ENCODE measurements at regions not wholly inside any gene's neighbourhood (a gene's known extent, or its start where the extent isn't known, plus 50 kb on each side); places are given as distances from the start of the nearest gene placed in this dataset.
A peak's percentile ranks its signal among the peaks of the same experiment; 100 is the strongest.

DNA sequence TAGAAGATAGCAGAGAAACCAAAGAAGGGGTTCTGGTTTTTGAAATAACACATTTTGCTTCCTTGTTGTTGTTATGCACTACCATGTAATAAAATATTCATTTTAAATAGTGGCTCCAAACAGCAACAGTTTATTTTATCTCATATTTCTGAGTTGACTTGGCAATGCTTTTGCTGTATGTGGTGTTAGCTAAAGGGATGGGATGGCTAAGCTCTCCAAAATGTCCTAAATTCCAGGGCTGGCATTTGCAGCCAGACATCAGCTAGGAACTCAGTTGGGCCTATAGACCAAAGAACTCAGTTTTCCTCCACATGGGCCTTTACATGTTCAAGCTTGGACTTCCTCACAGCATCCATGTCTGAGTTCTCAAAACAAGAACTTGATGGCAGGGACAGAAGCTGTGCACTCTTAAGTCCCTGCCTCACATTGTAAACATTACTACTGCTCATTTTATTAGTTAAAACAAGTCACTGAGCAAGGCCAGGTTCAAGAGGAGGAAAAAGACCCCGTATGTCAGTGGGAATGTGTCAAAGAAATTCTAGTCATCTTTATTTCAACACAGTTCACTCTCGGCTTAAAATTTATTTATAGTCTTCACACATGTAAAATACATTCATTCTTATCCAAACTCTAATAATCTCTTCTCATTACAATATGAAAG is 819.3 kb upstream of the PCDH20 start:
- no peaks in the 10 kb centered on the region for H3K4me1 ChIP-seq (ENCODE audit: control insufficient read depth, insufficient read depth, low read length)
- FAIRE-seq (no peak), DNase-seq (ENCODE audit: low read depth, low spot score) (no peak), ATAC-seq (no peak)
- H3K36me3 ChIP-seq (ENCODE audit: control insufficient read depth in 2 of 2, insufficient read depth in 2 of 2, low read length in 1 of 2) = no peaks in the 10 kb centered on the region
- H3K79me2 ChIP-seq (ENCODE audit: control insufficient read depth, insufficient read depth, low read length) = no peaks in the 10 kb centered on the region
- H3K4me3 ChIP-seq = no peak overlapping the region
- SMC1A ChIA-PET (ENCODE audit: uncharacterized antibody, unreplicated experiment) = interaction anchor here (0.9 kb wide), 1 partner anchor 25 kb away, joined by 5 read pairs; no protein-coding TSS in a partner anchor
- no peaks in the 10 kb centered on the region for H4K20me1 ChIP-seq (ENCODE audit: control insufficient read depth, insufficient read depth)
- no peak overlapping the region; the same call in 1 of the 2 replicates for H2AFZ ChIP-seq (ENCODE audit: control insufficient read depth, low read depth, low read length)
- RAD21 ChIA-PET (ENCODE audit: unreplicated experiment) = interaction anchor here (1.1 to 1.2 kb wide), 2 partner anchors 26 to 115 kb away, joined by 3 read pairs; no protein-coding TSS in a partner anchor
- no peak overlapping the region for H3K9ac ChIP-seq (ENCODE audit: control insufficient read depth, insufficient read depth, low read length)
- BruUV-seq (replicated peaks) = no TSS peak
- intact Hi-C loops (cut with micrococcal nuclease; ENCODE audit: unreplicated experiment) = no loop called here
- POLR2A ChIA-PET = no interaction called here
- H3K4me2 ChIP-seq (ENCODE audit: control insufficient read depth, insufficient read depth) = no peak overlapping the region
- CTCF ChIA-PET = interaction anchor here (1.3 kb wide), 1 partner anchor 38 kb away, joined by 3 read pairs; no protein-coding TSS in a partner anchor
- no peaks in the 10 kb centered on the region for H3K27me3 ChIP-seq (replicated peaks in 1 of 2; ENCODE audit: control insufficient read depth in 2 of 2, insufficient read depth in 2 of 2, low read length in 1 of 2)
- H3K9me3 ChIP-seq (replicated peaks; ENCODE audit: control insufficient read depth, insufficient read depth, low read length) = no peaks in the 10 kb centered on the region; the same call in 2 of the 3 replicates
- no peak overlapping the region for H3K27ac ChIP-seq (ENCODE audit: control insufficient read depth, insufficient read depth)
- WGBS (ENCODE audit: insufficient coverage, insufficient replicate concordance, low lambda C conversion rate, missing lambda C conversion rate) = 95% methylated on average over 2 of the region's 2 CpGs
- no peak for TF ChIP-seq ZNF217 (IDR thresholded peaks at IDR 0.05)
- no peak for TF ChIP-seq RB1 (IDR thresholded peaks at IDR 0.05; ENCODE audit: borderline replicate concordance)
- TF ChIP-seq, protein P1, sequence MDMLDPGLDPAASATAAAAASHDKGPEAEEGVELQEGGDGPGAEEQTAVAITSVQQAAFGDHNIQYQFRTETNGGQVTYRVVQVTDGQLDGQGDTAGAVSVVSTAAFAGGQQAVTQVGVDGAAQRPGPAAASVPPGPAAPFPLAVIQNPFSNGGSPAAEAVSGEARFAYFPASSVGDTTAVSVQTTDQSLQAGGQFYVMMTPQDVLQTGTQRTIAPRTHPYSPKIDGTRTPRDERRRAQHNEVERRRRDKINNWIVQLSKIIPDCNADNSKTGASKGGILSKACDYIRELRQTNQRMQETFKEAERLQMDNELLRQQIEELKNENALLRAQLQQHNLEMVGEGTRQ (IDR thresholded peaks at IDR 0.05; ENCODE audit: borderline replicate concordance, low read depth, low read length) = no peak
- TF ChIP-seq KDM1A (IDR thresholded peaks at IDR 0.05; ENCODE audit: borderline replicate concordance) = no peak
- no peak for TF ChIP-seq CREB1 (IDR thresholded peaks at IDR 0.05; ENCODE audit: low read depth)
- in situ Hi-C loops (cut with MboI) = no loop called here

DNA sequence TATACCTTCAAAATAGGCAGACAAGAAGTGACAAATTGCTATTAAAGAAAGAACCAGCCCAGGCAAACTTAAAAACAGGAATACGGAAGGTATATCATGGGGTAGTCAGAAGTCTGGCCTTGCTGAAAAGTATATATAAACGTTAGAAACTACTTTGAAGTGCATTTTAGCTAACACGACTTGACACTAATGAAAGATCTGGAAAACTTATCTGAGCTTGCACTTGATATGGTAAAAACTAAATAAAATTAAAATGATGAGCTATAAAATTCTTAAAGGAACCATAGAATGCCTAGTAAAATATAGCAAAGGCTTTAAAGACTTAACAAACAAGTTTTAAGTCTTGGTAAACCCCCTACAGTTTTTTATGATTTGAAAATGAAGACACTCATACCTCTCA is 795.3 kb upstream of the PCDH20 start:
- H4K20me1 ChIP-seq (ENCODE audit: control insufficient read depth, insufficient read depth) = no peaks in the 10 kb centered on the region
- ChIA-PET CTCF (interaction anchor here (0.7 to 2.0 kb wide), 5 partner anchors 15 to 91 kb away, joined by 3 to 6 read pairs (median 4); no protein-coding TSS in a partner anchor), RAD21 (ENCODE audit: unreplicated experiment) (interaction anchor here (0.9 to 1.4 kb wide), 4 partner anchors 9 to 146 kb away, joined by 3 read pairs; no protein-coding TSS in a partner anchor), SMC1A (ENCODE audit: uncharacterized antibody, unreplicated experiment) (interaction anchor here (0.7 to 4.3 kb wide), 8 partner anchors 9 to 313 kb away, joined by 3 to 23 read pairs (median 6); no protein-coding TSS in a partner anchor), POLR2A (interaction anchor here (1.5 kb wide), 1 partner anchor 12 kb away, joined by 4 read pairs; no protein-coding TSS in a partner anchor)
- no peaks in the 10 kb centered on the region for H3K79me2 ChIP-seq (ENCODE audit: control insufficient read depth, insufficient read depth, low read length)
- no peak overlapping the region for H3K27ac ChIP-seq (ENCODE audit: control insufficient read depth, insufficient read depth)
- H3K4me3 ChIP-seq = no peak overlapping the region
- ATAC-seq (no peak), DNase-seq (ENCODE audit: low read depth, low spot score) (no peak), FAIRE-seq (no peak)
- 53% methylated on average over 3 of the region's 3 CpGs for WGBS (ENCODE audit: insufficient coverage, insufficient replicate concordance, low lambda C conversion rate, missing lambda C conversion rate)
- H2AFZ ChIP-seq (ENCODE audit: control insufficient read depth, low read depth, low read length) = peak overlapping the region; percentile 16; the same call in 1 of the 2 replicates
- intact Hi-C loops (cut with micrococcal nuclease; ENCODE audit: unreplicated experiment) = no loop called here
- BruUV-seq (replicated peaks) = no TSS peak
- peaks cover 10% of the 10 kb centered on the region for H3K4me1 ChIP-seq (ENCODE audit: control insufficient read depth, insufficient read depth, low read length)
- in situ Hi-C loops (cut with MboI) = no loop called here
- no peaks in the 10 kb centered on the region for H3K36me3 ChIP-seq (ENCODE audit: control insufficient read depth in 2 of 2, insufficient read depth in 2 of 2, low read length in 1 of 2)
- H3K4me2 ChIP-seq (ENCODE audit: control insufficient read depth, insufficient read depth) = no peak overlapping the region
- H3K9me3 ChIP-seq (replicated peaks; ENCODE audit: control insufficient read depth, insufficient read depth, low read length) = peaks cover 5% of the 10 kb centered on the region; the same call in 2 of the 3 replicates
- H3K9ac ChIP-seq (ENCODE audit: control insufficient read depth, insufficient read depth, low read length) = no peak overlapping the region
- H3K27me3 ChIP-seq (replicated peaks in 1 of 2; ENCODE audit: control insufficient read depth in 2 of 2, insufficient read depth in 2 of 2, low read length in 1 of 2) = no peaks in the 10 kb centered on the region
- TF ChIP-seq EED (IDR thresholded peaks at IDR 0.05; ENCODE audit: low read depth) (no peak), SPI1 (IDR thresholded peaks at IDR 0.05; ENCODE audit: borderline replicate concordance, insufficient read depth, low read depth, low read length) (no peak), YBX1 (IDR thresholded peaks at IDR 0.05) (no peak), PAX8 (IDR thresholded peaks at IDR 0.05) (no peak), RUNX3 (IDR thresholded peaks at IDR 0.05; ENCODE audit: low read length) (no peak), TCF7 (IDR thresholded peaks at IDR 0.05; ENCODE audit: borderline replicate concordance) (no peak), BMI1 (IDR thresholded peaks at IDR 0.05; ENCODE audit: borderline replicate concordance) (no peak), ATF7 (IDR thresholded peaks at IDR 0.05; ENCODE audit: low read depth) (no peak), KLF5 (IDR thresholded peaks at IDR 0.05; ENCODE audit: partially characterized antibody) (no peak), JUND (IDR thresholded peaks at IDR 0.05; ENCODE audit: low read depth, low read length) (no peak), RB1 (IDR thresholded peaks at IDR 0.05; ENCODE audit: borderline replicate concordance) (no peak), GABPA (IDR thresholded peaks at IDR 0.05; ENCODE audit: low read depth) (no peak)
- TF ChIP-seq, protein P2, sequence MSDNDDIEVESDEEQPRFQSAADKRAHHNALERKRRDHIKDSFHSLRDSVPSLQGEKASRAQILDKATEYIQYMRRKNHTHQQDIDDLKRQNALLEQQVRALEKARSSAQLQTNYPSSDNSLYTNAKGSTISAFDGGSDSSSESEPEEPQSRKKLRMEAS (IDR thresholded peaks at IDR 0.05; ENCODE audit: low read depth, low read length) = no peak
